ENCODE measurements at regions not wholly inside any gene's neighbourhood (a gene's known extent, or its start where the extent isn't known, plus 50 kb on each side); places are given as distances from the start of the nearest gene placed in this dataset.

DNA sequence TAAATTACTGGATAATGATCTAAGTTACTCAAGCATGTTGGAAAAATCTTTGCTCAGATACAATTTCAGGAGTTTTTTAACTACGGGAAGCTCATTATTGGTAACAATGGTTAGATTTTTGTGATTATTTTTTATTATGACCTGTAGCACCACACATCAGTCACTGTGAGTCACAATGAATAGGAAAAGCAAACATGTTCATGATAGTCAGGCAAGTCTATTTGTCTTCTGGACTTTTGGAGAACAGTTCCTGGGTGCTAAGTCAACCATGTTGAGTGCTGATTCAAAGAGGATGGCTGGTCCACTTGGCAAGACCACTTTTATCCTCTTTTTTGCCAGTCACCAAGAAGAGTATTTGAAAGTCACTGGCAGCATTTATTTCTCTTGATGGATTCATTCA is 403.2 kb downstream of the KIF4B start:
- TF ChIP-seq SRF (IDR thresholded peaks at IDR 0.05; ENCODE audit: low read depth) (no peak), POLR2A (IDR thresholded peaks at IDR 0.05; ENCODE audit: borderline replicate concordance, extremely low read depth, insufficient read depth, insufficient read length) (no peak), ELF1 (IDR thresholded peaks at IDR 0.05; ENCODE audit: borderline replicate concordance, low read depth) (no peak), SP1 (IDR thresholded peaks at IDR 0.05; ENCODE audit: low read depth) (no peak), TCF7L2 (IDR thresholded peaks at IDR 0.05; ENCODE audit: borderline replicate concordance, extremely low read depth, insufficient read depth, insufficient read length) (no peak), POLR2AphosphoS5 (IDR thresholded peaks at IDR 0.05; ENCODE audit: low read depth, low read length) (no peak), ZNF274 (IDR thresholded peaks at IDR 0.05; ENCODE audit: low read depth, low read length) (no peak)
- TF ChIP-seq, protein P1, sequence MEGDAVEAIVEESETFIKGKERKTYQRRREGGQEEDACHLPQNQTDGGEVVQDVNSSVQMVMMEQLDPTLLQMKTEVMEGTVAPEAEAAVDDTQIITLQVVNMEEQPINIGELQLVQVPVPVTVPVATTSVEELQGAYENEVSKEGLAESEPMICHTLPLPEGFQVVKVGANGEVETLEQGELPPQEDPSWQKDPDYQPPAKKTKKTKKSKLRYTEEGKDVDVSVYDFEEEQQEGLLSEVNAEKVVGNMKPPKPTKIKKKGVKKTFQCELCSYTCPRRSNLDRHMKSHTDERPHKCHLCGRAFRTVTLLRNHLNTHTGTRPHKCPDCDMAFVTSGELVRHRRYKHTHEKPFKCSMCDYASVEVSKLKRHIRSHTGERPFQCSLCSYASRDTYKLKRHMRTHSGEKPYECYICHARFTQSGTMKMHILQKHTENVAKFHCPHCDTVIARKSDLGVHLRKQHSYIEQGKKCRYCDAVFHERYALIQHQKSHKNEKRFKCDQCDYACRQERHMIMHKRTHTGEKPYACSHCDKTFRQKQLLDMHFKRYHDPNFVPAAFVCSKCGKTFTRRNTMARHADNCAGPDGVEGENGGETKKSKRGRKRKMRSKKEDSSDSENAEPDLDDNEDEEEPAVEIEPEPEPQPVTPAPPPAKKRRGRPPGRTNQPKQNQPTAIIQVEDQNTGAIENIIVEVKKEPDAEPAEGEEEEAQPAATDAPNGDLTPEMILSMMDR (IDR thresholded peaks at IDR 0.05 in 2 of 3, conservative IDR thresholded peaks at IDR 0.05 in 1 of 3; ENCODE audit: borderline replicate concordance in 1 of 3, insufficient read depth in 1 of 3, low read depth in 2 of 3, low read length in 2 of 3) = no peak
